Retinal pigment epithelial cell (primary cell): ENCODE measurements at regions not wholly inside any gene's neighbourhood (a gene's known extent, or its start where the extent isn't known, plus 50 kb on each side); places are given as distances from the start of the nearest gene placed in this dataset.

Experiments
- DNase-seq: peaks from one replicate; pipeline ENCODE4 v3.0.0-alpha.2; 2010; ENCODE audit warnings: low read depth
- H3K4me3 ChIP-seq: 2 replicates; pipeline ENCODE4 v1.5.1; 2011; ENCODE audit warnings: mild to moderate bottlenecking, low read length, control low read depth, moderate library complexity
- CTCF ChIP-seq: conservative IDR thresholded peaks from 2 replicates; pipeline ENCODE4 v1.5.1; 2011; ENCODE audit warnings: low read depth, low read length, control low read depth, inconsistent platforms

GRCh38 chr4:184315675-184316359 lies 98.1 kb upstream of the ENPP6 start:
- H3K4me3 ChIP-seq: no peak overlapping the region
- no peak for DNase-seq
- TF ChIP-seq CTCF: no peak

DNA sequence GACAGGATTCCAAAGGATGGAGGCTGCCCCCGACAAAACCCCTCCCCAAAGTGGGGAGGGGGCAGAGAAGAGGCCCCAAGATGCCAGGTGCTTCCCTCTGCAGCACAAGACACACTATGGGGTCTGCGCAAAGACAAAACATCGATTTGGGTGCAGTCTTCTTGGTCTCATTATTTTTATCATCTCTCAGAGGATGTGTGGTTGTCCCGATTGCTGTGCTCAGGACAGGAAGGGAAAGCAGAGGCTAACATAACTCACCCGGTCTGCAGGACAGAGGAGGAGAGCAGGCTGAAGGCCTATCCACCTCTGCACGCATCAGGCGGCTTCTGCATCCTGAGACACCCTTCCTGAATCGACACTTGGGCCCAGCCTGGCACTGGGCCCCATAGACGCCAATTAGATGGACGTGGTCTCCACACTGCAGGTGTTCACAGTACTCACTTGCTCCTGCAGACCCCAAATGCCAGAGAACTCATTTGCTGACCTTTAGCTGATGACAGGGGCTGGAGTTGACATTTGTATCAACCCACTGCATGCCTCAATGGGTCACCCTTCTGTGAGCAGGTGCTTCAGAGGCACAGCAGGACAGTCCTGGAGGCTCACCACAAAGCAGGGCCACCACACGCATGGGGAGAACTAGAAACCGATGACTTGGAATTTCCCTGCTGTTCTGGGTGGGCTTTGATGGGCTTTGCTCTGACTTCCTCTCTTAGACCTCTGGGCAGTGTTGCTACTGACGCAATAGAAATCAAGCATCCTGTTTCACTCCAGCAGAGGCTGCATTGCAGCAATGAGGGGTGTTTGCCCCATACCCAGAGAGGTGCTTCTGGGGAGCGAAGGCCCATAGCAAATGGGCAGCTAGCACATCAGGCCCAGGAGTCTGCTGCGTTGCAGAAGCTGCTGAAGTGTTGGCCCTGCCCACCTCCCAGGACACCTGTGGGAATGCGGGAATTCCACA lies 96.3 kb upstream of the ENPP6 start:
- no peak for TF ChIP-seq CTCF
- H3K4me3 ChIP-seq: no peak overlapping the region
- DNase-seq: no peak

GRCh38 chr4:184313058-184313581 lies 95.4 kb upstream of the ENPP6 start:
- no peak for TF ChIP-seq CTCF
- DNase-seq: no peak
- no peak overlapping the region for H3K4me3 ChIP-seq

- DNase-seq: no peak
- no peak for TF ChIP-seq CTCF
- no peak overlapping the region for H3K4me3 ChIP-seq
Measured at GRCh38 chr4:184312126-184312525, 94.5 kb upstream of the ENPP6 start.

DNA sequence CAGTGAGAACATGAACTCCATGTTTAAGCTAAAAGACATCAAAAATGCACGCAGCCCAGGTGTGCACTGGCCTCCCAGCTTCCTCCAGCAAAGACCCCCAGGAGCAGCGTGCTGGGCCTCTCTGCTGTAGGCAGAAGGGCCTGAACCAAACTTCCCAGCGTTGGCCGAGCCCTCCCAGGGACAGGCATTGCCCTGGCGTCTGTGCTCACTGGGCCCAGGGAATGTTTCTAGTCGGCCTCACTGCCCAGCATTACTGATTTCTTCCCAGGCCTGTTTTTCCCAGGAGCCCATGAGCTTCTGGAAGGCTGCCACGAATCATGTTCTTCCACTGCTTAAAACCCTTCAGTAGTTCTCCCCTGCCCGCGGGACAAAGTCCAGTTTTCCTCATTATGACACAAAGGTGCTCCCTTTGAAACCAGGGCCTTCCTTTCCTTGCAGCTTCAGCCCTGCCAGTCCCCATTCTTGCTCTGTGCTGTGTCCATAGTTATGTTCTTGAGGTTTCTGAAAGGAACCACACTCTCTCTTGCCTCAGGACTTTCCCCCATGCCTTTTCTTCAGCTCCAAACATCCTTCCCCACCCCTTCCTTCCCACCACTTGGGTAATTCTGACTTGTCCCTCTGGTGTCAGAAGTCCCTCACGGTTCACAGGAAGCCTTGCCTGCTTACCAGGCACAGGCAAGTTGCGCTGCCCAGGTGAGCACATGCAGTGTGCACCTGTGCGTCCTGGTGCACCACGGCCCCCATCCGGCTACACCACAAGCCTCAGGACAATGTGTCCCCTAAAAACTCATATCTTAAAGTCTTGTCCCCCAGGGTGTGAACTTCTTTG lies 93.4 kb upstream of the ENPP6 start:
- DNase-seq: peak; percentile 16
- no peak overlapping the region for H3K4me3 ChIP-seq
- TF ChIP-seq CTCF: no peak

DNA sequence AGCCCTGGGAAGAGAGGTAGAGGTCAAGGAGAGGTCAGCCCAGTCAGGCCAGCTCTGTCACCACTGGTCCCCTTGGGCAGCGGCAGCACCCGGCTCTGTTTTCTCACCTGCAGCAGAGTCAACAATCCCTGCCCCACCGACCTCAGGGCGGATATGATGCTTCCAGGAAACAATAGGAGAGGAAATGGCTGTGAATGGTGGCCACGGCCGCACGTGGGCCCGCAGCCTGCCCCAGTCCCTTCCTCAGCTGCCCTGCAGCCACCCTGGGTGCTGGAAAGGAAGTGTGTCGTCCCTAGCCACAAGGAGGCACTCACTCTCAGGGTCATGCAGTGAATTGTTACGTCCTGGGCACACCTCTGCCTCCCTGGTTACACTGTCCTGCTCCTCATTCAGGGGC lies 92.5 kb upstream of the ENPP6 start:
- no peak for DNase-seq

More for the DNA sequence above, 92.5 kb upstream of the ENPP6 start:
- no peak overlapping the region for H3K4me3 ChIP-seq
- TF ChIP-seq CTCF: peak; percentile 27
